ENCODE measurements at regions not wholly inside any gene's neighbourhood (a gene's known extent, or its start where the extent isn't known, plus 50 kb on each side); places are given as distances from the start of the nearest gene placed in this dataset.
A peak's percentile ranks its signal among the peaks of the same experiment; 100 is the strongest.
"Not testable (repeated sequence)": the region's sequence is repeated elsewhere in the genome, so short reads cannot be mapped to it uniquely, and the experiment has no call there.

DNA sequence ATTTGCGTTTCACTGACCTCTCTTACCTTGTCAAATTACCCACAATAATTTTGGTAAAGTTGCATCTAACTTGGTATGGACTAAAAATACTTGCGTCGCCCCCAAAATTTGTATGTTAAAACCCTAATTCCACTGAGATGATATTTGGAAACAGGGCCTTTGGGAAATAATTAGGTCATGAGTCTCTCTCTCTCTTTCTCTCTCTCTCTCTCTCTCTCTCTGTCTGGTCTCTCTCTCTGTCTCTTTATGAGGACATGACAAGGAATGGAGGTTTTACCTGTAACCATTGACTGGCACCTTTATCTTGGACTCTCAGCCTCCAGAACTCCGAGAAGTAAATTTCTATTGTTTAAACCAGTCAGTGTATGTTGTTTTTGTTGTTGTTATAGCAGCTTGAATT lies 111.5 kb upstream of the BDP1 start:
- H3K4me3 ChIP-seq (ENCODE audit: low read depth, low read length); H3K36me3 ChIP-seq (ENCODE audit: control insufficient read depth, insufficient read depth, low read length); H3K9me3 ChIP-seq (ENCODE audit: control insufficient read depth, insufficient read depth, low read length); H3K27me3 ChIP-seq (ENCODE audit: control insufficient read depth, insufficient read depth, low read length); H3K4me1 ChIP-seq (ENCODE audit: control insufficient read depth, insufficient read depth, low read length); H3K9ac ChIP-seq (ENCODE audit: low read depth, low read length); H3K27ac ChIP-seq (ENCODE audit: low read depth, low read length): not testable (repeated sequence)

DNA sequence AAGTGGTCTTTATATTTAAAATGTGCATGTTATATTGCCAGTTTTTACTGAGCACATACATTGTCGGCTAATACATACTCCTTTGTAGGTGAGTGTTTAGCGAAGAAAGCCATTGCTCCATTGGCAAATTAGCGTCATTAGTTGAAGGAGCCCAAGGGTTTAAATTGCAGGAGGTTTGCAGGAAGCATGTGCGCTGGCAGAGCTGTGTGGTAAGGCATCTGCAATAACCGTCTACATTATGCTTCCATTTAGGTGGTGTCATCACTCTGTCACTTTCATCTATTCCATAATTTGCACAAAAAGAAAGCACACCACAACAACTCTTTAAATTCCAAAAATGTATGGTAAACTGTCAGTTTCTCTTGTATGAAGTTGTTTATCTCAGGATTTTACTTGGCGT lies 82.8 kb upstream of the BDP1 start:
- H3K4me3 ChIP-seq (ENCODE audit: low read depth, low read length); H3K9ac ChIP-seq (ENCODE audit: low read depth, low read length); H3K27ac ChIP-seq (ENCODE audit: low read depth, low read length); H3K9me3 ChIP-seq (ENCODE audit: control insufficient read depth, insufficient read depth, low read length); H3K4me1 ChIP-seq (ENCODE audit: control insufficient read depth, insufficient read depth, low read length); H3K27me3 ChIP-seq (ENCODE audit: control insufficient read depth, insufficient read depth, low read length); H3K36me3 ChIP-seq (ENCODE audit: control insufficient read depth, insufficient read depth, low read length): not testable (repeated sequence)

DNA sequence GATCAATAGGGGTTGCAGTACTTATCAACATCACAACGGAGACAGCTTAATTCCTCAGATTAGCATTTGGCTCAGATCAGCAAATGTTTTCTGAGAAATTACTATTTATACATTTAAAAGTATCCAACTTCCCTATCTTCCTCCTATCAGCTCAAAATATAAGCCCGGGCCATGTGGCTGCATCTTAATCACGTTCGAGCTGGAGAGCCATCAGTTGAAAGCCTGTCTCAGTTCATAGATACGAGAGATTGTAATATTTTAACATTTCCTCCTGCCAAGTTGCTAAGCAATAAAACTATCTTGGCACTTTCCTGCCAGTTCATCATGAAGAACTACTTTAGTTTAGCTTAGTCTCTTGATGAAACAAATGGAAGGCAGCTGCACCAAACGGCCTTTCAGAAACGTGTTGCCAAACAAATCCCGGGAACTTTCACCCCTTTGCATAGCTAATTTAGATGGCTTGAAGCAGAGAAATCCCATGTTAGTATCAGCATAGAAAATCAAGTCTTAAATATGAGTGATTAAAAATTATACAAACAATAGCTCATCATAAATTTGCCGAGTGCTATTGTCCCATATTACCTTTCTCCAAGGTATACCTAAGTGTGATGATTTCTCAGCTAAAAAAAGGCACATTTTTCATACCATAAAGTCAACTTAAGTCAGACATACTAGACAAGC lies 82.3 kb upstream of the BDP1 start:
- H3K27ac ChIP-seq (ENCODE audit: low read depth, low read length); H3K9me3 ChIP-seq (ENCODE audit: control insufficient read depth, insufficient read depth, low read length); H3K36me3 ChIP-seq (ENCODE audit: control insufficient read depth, insufficient read depth, low read length); H3K27me3 ChIP-seq (ENCODE audit: control insufficient read depth, insufficient read depth, low read length); H3K4me3 ChIP-seq (ENCODE audit: low read depth, low read length); H3K9ac ChIP-seq (ENCODE audit: low read depth, low read length); H3K4me1 ChIP-seq (ENCODE audit: control insufficient read depth, insufficient read depth, low read length): not testable (repeated sequence)

DNA sequence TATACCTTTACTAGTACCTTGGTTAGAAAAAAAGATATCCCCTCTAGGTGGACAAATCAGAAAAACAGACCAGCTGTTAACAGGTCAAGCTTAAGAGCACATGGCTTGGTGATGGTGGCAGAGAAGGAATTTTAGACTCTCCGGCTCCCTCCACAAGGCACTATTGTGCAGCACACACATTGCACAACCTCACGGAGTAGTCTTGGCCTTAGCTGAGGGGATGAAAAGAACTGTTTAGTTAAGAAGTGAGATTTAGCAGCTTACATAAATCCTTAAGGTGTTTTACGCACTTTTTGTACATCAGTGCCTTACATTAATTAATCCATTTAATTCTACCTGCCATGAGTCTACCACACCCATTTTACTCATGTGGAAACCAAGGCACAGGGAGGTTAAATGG lies 71.2 kb upstream of the BDP1 start:
- not testable (repeated sequence) for H3K4me3 ChIP-seq (ENCODE audit: low read depth, low read length); H3K9ac ChIP-seq (ENCODE audit: low read depth, low read length); H3K4me1 ChIP-seq (ENCODE audit: control insufficient read depth, insufficient read depth, low read length); H3K27ac ChIP-seq (ENCODE audit: low read depth, low read length); H3K27me3 ChIP-seq (ENCODE audit: control insufficient read depth, insufficient read depth, low read length); H3K9me3 ChIP-seq (ENCODE audit: control insufficient read depth, insufficient read depth, low read length); H3K36me3 ChIP-seq (ENCODE audit: control insufficient read depth, insufficient read depth, low read length)

DNA sequence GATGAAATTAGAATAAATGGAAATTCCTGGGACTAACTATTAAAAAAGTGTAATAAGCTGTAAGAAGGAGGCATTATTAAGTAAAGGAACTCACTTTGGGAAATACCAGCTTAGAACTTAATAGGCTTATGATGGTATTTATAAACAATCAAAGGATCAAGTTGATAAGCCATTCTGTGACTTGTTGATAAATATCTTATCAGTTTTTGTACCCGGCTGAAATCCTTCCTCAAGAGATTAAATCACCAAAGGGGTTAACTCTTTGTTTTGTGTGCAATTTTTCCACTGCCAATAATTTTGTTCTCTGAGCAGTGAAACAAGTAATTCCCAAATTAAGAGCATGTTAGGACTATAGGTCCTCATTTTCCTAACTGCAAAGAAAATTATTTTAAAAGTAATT lies 70.7 kb upstream of the BDP1 start:
- Histone ChIP-seq H3K9me3 (ENCODE audit: control insufficient read depth, insufficient read depth, low read length) (no peaks in the 10 kb centered on the region), H3K4me1 (ENCODE audit: control insufficient read depth, insufficient read depth, low read length) (no peaks in the 10 kb centered on the region), H3K27me3 (ENCODE audit: control insufficient read depth, insufficient read depth, low read length) (no peaks in the 10 kb centered on the region), H3K4me3 (ENCODE audit: low read depth, low read length) (no peak overlapping the region), H3K36me3 (ENCODE audit: control insufficient read depth, insufficient read depth, low read length) (no peaks in the 10 kb centered on the region), H3K9ac (ENCODE audit: low read depth, low read length) (no peak overlapping the region), H3K27ac (ENCODE audit: low read depth, low read length) (no peak overlapping the region)

DNA sequence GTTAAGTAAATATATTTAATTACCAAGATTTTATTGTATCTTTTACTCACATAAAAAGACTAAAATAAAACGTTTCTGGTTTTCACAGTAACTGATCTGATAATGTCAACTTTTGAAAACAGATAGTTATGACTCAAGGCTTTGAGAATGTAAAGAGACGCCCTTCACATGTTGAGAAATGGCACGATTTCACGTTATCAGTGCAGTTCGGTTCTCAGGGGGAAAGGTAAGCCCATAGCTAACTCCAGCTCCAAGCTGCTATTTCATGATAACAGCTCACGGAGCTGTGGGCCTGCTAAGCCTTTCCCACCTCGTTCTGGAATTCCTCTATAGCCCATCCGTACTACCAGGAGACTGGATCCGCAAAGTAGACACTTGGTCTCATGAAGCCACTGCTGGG lies 70.2 kb upstream of the BDP1 start:
- H3K9ac ChIP-seq (ENCODE audit: low read depth, low read length); H3K4me1 ChIP-seq (ENCODE audit: control insufficient read depth, insufficient read depth, low read length); H3K4me3 ChIP-seq (ENCODE audit: low read depth, low read length); H3K9me3 ChIP-seq (ENCODE audit: control insufficient read depth, insufficient read depth, low read length); H3K27ac ChIP-seq (ENCODE audit: low read depth, low read length); H3K36me3 ChIP-seq (ENCODE audit: control insufficient read depth, insufficient read depth, low read length); H3K27me3 ChIP-seq (ENCODE audit: control insufficient read depth, insufficient read depth, low read length): not testable (repeated sequence)

DNA sequence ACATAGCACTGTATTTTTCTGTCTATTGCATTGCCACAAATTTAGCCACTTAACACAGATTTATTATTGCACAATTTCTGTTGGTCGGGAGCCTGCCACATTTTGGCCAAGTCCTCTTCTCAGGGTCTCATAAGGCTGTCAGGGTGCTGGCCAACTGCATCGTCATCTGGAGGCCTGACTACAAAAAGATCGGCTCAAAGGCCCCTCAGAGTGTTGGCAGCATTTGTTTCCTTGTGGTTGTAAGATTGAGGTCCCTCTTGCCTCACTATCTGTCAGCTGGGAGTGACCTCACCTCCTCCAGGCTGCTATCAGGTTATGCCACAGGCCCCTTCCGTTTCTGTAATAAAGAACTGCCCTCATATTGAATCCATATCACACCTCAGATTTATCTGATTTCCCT lies 67.3 kb upstream of the BDP1 start:
- H3K4me3 ChIP-seq (ENCODE audit: low read depth, low read length); H3K9me3 ChIP-seq (ENCODE audit: control insufficient read depth, insufficient read depth, low read length); H3K4me1 ChIP-seq (ENCODE audit: control insufficient read depth, insufficient read depth, low read length); H3K27me3 ChIP-seq (ENCODE audit: control insufficient read depth, insufficient read depth, low read length); H3K36me3 ChIP-seq (ENCODE audit: control insufficient read depth, insufficient read depth, low read length); H3K9ac ChIP-seq (ENCODE audit: low read depth, low read length); H3K27ac ChIP-seq (ENCODE audit: low read depth, low read length): not testable (repeated sequence)

DNA sequence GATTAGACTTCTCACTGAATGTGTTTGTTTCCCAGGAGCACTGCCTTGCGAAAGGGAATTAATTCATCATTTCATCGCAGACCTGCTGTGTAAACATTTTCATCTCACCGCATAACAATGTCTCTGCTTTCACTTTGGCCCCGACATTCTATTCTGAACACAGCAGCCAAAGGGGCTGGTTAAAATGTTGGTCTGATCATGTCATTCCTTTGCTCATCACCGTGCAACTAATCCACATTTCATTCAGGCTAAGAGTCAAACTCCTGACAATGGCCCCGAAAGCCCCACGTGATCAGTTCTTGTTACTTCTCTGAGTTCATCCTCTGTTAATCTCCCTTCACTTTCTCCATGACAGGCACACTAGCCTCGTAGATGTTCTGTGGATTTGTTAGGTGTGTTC lies 57.1 kb upstream of the BDP1 start:
- not testable (repeated sequence) for H3K4me1 ChIP-seq (ENCODE audit: control insufficient read depth, insufficient read depth, low read length); H3K36me3 ChIP-seq (ENCODE audit: control insufficient read depth, insufficient read depth, low read length); H3K9me3 ChIP-seq (ENCODE audit: control insufficient read depth, insufficient read depth, low read length); H3K4me3 ChIP-seq (ENCODE audit: low read depth, low read length); H3K9ac ChIP-seq (ENCODE audit: low read depth, low read length); H3K27me3 ChIP-seq (ENCODE audit: control insufficient read depth, insufficient read depth, low read length)
- peak overlapping the region; percentile 20 for H3K27ac ChIP-seq (ENCODE audit: low read depth, low read length)

DNA sequence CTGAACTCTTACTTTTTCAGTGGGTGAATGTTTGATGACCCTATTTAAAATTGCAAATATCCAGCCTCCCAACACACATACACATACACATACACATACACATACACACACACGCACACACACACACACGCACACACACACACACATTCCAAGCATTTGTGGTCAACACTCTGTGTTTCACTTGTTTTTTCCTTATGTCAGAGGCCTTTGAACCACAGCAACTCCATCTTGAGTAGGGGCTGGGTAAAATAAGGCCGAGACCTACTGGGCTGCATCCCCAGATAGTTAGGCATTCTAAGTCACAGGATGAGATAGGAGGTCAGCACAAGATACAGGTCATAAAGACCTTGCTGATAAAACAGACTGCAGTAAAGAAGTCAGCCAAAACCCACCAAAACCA lies 56.6 kb upstream of the BDP1 start:
- H3K27me3 ChIP-seq (ENCODE audit: control insufficient read depth, insufficient read depth, low read length); H3K9ac ChIP-seq (ENCODE audit: low read depth, low read length); H3K4me1 ChIP-seq (ENCODE audit: control insufficient read depth, insufficient read depth, low read length); H3K9me3 ChIP-seq (ENCODE audit: control insufficient read depth, insufficient read depth, low read length); H3K4me3 ChIP-seq (ENCODE audit: low read depth, low read length); H3K36me3 ChIP-seq (ENCODE audit: control insufficient read depth, insufficient read depth, low read length): not testable (repeated sequence)
- H3K27ac ChIP-seq (ENCODE audit: low read depth, low read length) = peak overlapping the region; percentile 20

DNA sequence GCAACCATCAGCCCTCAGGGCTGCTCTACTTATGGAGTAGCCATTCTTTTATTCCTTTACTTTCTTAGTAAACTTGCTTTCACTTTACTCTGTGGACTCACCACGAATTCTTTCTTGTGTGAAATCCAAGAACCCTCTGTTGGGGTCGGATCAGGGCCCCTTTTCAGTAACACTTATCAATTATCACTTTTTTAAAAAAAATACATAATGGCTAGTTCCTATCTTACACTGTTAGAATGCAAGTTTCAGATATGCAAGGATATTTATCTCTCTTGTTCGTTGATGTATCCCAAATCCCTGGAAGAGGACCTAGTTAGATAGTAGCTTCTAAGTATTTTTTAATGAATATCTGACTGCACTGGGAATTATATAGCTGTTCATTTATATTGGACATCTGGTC lies 56.0 kb upstream of the BDP1 start:
- not testable (repeated sequence) for H3K27ac ChIP-seq (ENCODE audit: low read depth, low read length); H3K27me3 ChIP-seq (ENCODE audit: control insufficient read depth, insufficient read depth, low read length)

DNA sequence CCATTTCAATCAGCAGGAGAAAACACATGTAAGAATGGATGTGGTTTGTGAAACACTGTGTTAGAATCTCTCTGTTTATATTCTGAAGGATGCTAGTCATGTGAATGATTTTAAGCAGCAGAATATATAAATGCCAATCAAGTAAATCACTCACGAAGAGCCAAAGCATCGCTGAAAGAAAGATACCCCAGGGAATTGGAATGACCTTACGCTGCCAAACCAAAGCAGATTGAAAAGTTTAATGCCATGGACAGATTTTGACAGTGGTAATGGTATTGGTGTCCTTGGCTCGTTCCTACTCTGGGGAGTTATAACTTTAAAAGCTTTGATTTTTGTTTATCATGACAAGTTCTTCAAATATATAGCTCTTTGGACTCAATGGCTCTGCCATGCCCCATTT lies 54.8 kb upstream of the BDP1 start:
- not testable (repeated sequence) for H3K36me3 ChIP-seq (ENCODE audit: control insufficient read depth, insufficient read depth, low read length); H3K9ac ChIP-seq (ENCODE audit: low read depth, low read length); H3K27me3 ChIP-seq (ENCODE audit: control insufficient read depth, insufficient read depth, low read length); H3K4me3 ChIP-seq (ENCODE audit: low read depth, low read length); H3K9me3 ChIP-seq (ENCODE audit: control insufficient read depth, insufficient read depth, low read length); H3K4me1 ChIP-seq (ENCODE audit: control insufficient read depth, insufficient read depth, low read length); H3K27ac ChIP-seq (ENCODE audit: low read depth, low read length)

More for the DNA sequence above, 56.0 kb upstream of the BDP1 start:
- H3K9ac ChIP-seq (ENCODE audit: low read depth, low read length); H3K4me1 ChIP-seq (ENCODE audit: control insufficient read depth, insufficient read depth, low read length); H3K36me3 ChIP-seq (ENCODE audit: control insufficient read depth, insufficient read depth, low read length); H3K9me3 ChIP-seq (ENCODE audit: control insufficient read depth, insufficient read depth, low read length); H3K4me3 ChIP-seq (ENCODE audit: low read depth, low read length): not testable (repeated sequence)

DNA sequence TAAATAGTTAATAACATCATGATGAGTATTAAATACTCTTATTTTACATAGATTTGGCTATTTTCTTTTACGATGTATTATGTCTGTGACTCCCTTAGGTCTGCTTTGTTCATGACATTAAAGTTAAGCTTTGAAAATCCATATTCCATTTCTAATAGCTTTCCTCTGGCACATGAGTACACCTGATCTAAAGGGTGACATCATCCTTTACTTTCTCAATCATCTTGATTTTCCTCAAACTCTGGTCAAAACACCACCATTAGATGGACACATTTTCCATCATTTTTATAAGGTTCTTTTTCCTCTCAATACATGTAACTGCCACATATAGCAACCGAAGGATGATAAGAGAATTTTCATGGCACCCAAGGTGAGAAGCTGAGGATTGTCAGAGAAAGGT lies 54.3 kb upstream of the BDP1 start:
- not testable (repeated sequence) for H3K9me3 ChIP-seq (ENCODE audit: control insufficient read depth, insufficient read depth, low read length); H3K27me3 ChIP-seq (ENCODE audit: control insufficient read depth, insufficient read depth, low read length); H3K4me3 ChIP-seq (ENCODE audit: low read depth, low read length); H3K9ac ChIP-seq (ENCODE audit: low read depth, low read length); H3K27ac ChIP-seq (ENCODE audit: low read depth, low read length); H3K36me3 ChIP-seq (ENCODE audit: control insufficient read depth, insufficient read depth, low read length)
- H3K4me1 ChIP-seq (ENCODE audit: control insufficient read depth, insufficient read depth, low read length) = peaks cover 12% of the 10 kb centered on the region; the same call in 1 of the 2 replicates

Data from HUES48 (cell line).